ENCODE measurements at regions not wholly inside any gene's neighbourhood (a gene's known extent, or its start where the extent isn't known, plus 50 kb on each side); places are given as distances from the start of the nearest gene placed in this dataset.

GRCh38 chr5:18195910-18196309, 561.6 kb downstream of the TAF11L14 start:
- no peak for DNase-seq
- ChIA-PET CTCF (no interaction called here), POLR2A (no interaction called here)
- Mint-ChIP-seq H3K4me3 (no peak overlapping the region), H3K9me3 (peaks cover 10% of the 10 kb centered on the region), H3K36me3 (ENCODE audit: low read depth) (no peaks in the 10 kb centered on the region), H3K27me3 (no peaks in the 10 kb centered on the region), H3K27ac (no peak overlapping the region), H3K4me1 (no peaks in the 10 kb centered on the region)

DNA sequence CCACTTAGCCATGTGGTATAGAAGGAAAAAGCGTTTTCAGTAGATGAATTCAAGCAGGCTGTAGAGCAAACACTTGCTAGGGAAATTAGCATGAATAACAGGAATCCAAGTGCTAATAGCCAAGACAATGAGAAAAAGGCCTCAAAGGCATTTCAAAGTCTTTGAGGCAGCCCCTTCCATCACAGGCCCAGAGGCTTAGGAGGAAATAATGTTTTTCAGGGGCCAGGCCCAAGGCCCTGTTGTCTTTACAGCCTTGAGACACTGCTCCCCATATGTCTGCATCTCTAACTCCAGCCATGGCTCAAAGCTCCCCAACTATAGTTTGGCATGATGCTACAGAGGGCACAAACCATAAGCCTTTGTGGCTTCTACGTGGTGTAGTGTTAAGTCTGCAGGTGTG, 563.5 kb downstream of the TAF11L14 start:
- Mint-ChIP-seq H3K27me3 (no peaks in the 10 kb centered on the region), H3K4me3 (no peak overlapping the region), H3K36me3 (ENCODE audit: low read depth) (no peaks in the 10 kb centered on the region), H3K27ac (no peak overlapping the region), H3K4me1 (no peaks in the 10 kb centered on the region), H3K9me3 (peaks cover 10% of the 10 kb centered on the region)
- ChIA-PET CTCF (no interaction called here), POLR2A (no interaction called here)
- no peak for DNase-seq

DNA sequence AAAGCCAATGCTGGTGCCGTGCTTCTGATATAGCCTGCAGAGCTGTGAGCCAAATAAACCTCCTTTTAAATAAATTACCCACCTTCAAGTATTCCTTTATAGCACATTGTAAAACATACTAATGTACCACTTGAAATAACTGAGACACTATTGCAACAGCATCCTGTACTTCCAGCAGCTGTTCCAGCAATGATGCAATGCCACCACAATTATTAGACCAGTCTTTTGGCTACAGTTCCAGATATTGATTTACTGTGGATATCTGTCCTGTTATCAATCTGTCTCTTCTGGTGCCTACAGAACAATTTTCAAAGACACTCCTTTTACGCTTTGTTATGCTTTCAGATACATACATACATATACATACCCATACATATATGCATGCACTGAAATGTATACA, 567.9 kb downstream of the TAF11L14 start:
- Mint-ChIP-seq H3K36me3 (ENCODE audit: low read depth) (no peaks in the 10 kb centered on the region), H3K4me3 (no peak overlapping the region), H3K27me3 (no peaks in the 10 kb centered on the region), H3K4me1 (no peaks in the 10 kb centered on the region), H3K27ac (no peak overlapping the region), H3K9me3 (peaks cover 11% of the 10 kb centered on the region)
- ChIA-PET CTCF (no interaction called here), POLR2A (no interaction called here)
- DNase-seq, result no peak

DNA sequence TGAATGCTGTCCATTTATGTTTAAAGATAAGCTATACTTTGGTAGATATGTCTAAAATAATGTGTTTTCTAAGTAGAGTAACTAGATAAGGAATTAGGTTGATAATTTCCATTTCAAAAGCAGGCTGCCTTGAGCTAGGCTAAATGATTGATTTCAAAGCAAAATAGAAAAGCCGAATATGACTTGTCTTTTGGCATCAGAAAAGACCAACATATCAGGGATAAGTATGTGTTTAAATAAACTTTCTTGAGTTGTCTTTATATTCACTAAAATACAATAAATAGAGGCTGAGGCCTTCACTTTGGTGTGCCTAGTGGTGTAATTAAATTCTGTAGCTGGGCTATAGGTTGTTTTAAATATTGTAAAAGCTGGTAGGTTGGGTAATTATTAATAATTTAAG, 569.0 kb downstream of the TAF11L14 start:
- Mint-ChIP-seq H3K4me3 (no peak overlapping the region), H3K4me1 (no peaks in the 10 kb centered on the region), H3K36me3 (ENCODE audit: low read depth) (no peaks in the 10 kb centered on the region), H3K27ac (no peak overlapping the region), H3K27me3 (no peaks in the 10 kb centered on the region), H3K9me3 (peaks cover 2% of the 10 kb centered on the region)
- DNase-seq, result no peak
- ChIA-PET CTCF (no interaction called here), POLR2A (no interaction called here)

DNA sequence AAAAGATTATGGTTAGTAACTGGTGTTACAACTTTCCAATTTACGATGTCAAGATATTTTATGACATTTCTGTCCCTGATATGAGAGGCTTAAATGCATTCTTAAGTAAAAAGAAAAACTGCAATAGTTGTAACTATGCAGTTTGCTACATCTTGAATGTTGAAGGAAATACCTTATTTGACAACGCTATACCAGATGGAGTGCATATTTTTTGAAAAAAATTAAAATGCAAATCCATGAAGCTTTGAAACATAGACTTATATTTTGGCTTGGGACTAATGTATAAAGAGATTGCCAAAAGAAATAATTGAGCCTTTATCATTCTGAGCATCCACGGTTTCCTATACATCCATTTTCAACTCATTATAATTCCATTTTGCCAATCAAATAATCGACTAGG, 579.4 kb downstream of the TAF11L14 start:
- Mint-ChIP-seq H3K27ac (no peak overlapping the region), H3K9me3 (peaks cover 16% of the 10 kb centered on the region), H3K27me3 (no peaks in the 10 kb centered on the region), H3K4me1 (no peaks in the 10 kb centered on the region), H3K36me3 (ENCODE audit: low read depth) (no peaks in the 10 kb centered on the region), H3K4me3 (no peak overlapping the region)
- ChIA-PET POLR2A (no interaction called here), CTCF (no interaction called here)
- no peak for DNase-seq

GRCh38 chr5:18216016-18216415, 581.8 kb downstream of the TAF11L14 start:
- no peak for DNase-seq
- Mint-ChIP-seq H3K27ac (no peak overlapping the region), H3K4me3 (no peak overlapping the region), H3K36me3 (ENCODE audit: low read depth) (no peaks in the 10 kb centered on the region), H3K9me3 (peaks cover 16% of the 10 kb centered on the region), H3K4me1 (no peaks in the 10 kb centered on the region), H3K27me3 (no peaks in the 10 kb centered on the region)
- POLR2A ChIA-PET, result no interaction called here
- CTCF ChIA-PET, result no interaction called here

- Mint-ChIP-seq H3K27me3 (no peaks in the 10 kb centered on the region), H3K9me3 (peaks cover 16% of the 10 kb centered on the region), H3K4me1 (no peaks in the 10 kb centered on the region), H3K36me3 (ENCODE audit: low read depth) (no peaks in the 10 kb centered on the region), H3K4me3 (no peak overlapping the region), H3K27ac (no peak overlapping the region)
- CTCF ChIA-PET, result no interaction called here
- POLR2A ChIA-PET, result no interaction called here
- no peak for DNase-seq
These were observed 582.5 kb downstream of the TAF11L14 start for GRCh38 chr5:18216729-18217128.

- Mint-ChIP-seq H3K4me3 (no peak overlapping the region), H3K9me3 (peaks cover 20% of the 10 kb centered on the region), H3K36me3 (ENCODE audit: low read depth) (no peaks in the 10 kb centered on the region), H3K27ac (no peak overlapping the region), H3K4me1 (no peaks in the 10 kb centered on the region), H3K27me3 (no peaks in the 10 kb centered on the region)
- DNase-seq, result no peak
- ChIA-PET POLR2A (no interaction called here), CTCF (no interaction called here)
These were observed 585.0 kb downstream of the TAF11L14 start for GRCh38 chr5:18219241-18219640.

DNA sequence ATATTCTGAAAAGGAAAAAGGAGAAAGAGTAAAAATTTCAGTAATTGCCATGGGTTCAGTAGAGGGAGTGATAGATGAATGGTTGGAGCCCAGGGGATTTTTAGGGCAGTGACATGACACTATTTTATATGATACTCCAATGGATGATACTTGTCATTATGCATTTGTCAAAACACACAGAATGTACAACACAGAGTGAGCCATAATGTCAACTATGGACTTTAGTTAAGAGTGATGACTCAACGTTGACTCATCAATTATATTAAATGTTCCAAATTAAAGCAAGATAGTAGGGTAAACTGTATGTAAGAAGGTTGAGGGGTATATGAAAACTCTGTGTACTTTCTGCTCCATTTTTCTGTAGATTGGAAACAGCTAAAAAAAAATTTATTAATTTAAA, 586.4 kb downstream of the TAF11L14 start:
- Mint-ChIP-seq H3K36me3 (ENCODE audit: low read depth) (no peaks in the 10 kb centered on the region), H3K9me3 (peaks cover 19% of the 10 kb centered on the region), H3K4me1 (no peaks in the 10 kb centered on the region), H3K27ac (no peak overlapping the region), H3K4me3 (no peak overlapping the region), H3K27me3 (no peaks in the 10 kb centered on the region)
- DNase-seq, result no peak
- ChIA-PET POLR2A (no interaction called here), CTCF (no interaction called here)

DNA sequence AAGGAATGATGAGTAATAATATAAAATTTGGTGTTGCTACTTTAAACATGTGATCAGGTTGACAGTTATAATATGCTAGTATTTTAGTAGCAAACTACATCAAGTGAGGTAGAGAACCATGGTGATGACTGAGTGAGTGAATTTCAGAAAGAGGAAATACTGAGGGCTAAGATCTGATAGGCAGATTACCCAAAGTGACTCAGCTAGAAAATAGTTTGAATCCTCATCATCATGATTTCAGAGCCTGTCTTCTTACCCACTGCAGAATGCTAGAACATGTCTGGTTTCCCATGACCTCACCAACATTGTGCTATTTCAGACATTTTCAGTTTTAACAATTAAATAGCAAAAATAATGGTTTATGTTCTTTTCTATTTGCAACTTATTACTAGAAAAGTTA, 602.1 kb downstream of the TAF11L14 start:
- ChIA-PET CTCF (no interaction called here), POLR2A (no interaction called here)
- peaks cover 2% of the 10 kb centered on the region for H3K9me3 Mint-ChIP-seq
- H3K36me3 Mint-ChIP-seq (ENCODE audit: low read depth), result no peaks in the 10 kb centered on the region
- H3K4me3 Mint-ChIP-seq, result no peak overlapping the region
- H3K27me3 Mint-ChIP-seq, result no peaks in the 10 kb centered on the region
- H3K27ac Mint-ChIP-seq, result no peak overlapping the region
- no peaks in the 10 kb centered on the region for H3K4me1 Mint-ChIP-seq
- DNase-seq, result no peak

- POLR2A ChIA-PET, result no interaction called here
These were observed 604.1 kb downstream of the TAF11L14 start for GRCh38 chr5:18238321-18238720.

DNA sequence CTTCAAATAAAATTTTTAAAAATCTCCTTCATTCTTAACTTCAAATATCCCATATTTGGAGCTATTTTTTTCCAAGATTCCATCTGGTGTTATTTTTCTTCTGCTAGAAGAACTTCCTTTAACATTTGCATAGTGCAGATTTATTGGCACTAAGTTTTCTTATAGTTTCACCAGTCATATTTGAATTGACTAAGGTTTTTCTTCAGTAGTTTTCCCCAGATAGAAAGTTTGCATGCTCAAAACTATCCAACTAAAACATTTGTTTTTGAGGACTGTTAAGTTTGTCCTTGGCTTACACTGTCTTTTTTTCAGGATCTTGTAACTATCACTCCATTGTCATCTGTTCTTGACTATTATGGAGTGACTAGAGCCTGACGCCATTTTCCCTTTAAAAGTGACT, 606.7 kb downstream of the TAF11L14 start:
- Mint-ChIP-seq H3K27ac (no peak overlapping the region), H3K4me1 (no peaks in the 10 kb centered on the region), H3K4me3 (no peak overlapping the region), H3K9me3 (peaks cover 4% of the 10 kb centered on the region), H3K27me3 (no peaks in the 10 kb centered on the region), H3K36me3 (ENCODE audit: low read depth) (no peaks in the 10 kb centered on the region)
- POLR2A ChIA-PET, result no interaction called here
- CTCF ChIA-PET, result no interaction called here
- DNase-seq, result no peak

More at GRCh38 chr5:18238321-18238720, 604.1 kb downstream of the TAF11L14 start:
- Mint-ChIP-seq H3K36me3 (ENCODE audit: low read depth) (no peaks in the 10 kb centered on the region), H3K27ac (no peak overlapping the region), H3K9me3 (peaks cover 2% of the 10 kb centered on the region), H3K4me1 (no peaks in the 10 kb centered on the region), H3K27me3 (no peaks in the 10 kb centered on the region), H3K4me3 (no peak overlapping the region)
- DNase-seq, result no peak
- CTCF ChIA-PET, result no interaction called here

GRCh38 chr5:18243846-18244245, 609.6 kb downstream of the TAF11L14 start:
- no peak overlapping the region for H3K27ac Mint-ChIP-seq
- H3K9me3 Mint-ChIP-seq, result peaks cover 5% of the 10 kb centered on the region
- DNase-seq, result no peak
- no peak overlapping the region for H3K4me3 Mint-ChIP-seq
- no peaks in the 10 kb centered on the region for H3K36me3 Mint-ChIP-seq (ENCODE audit: low read depth)
- no peaks in the 10 kb centered on the region for H3K27me3 Mint-ChIP-seq
- CTCF ChIA-PET, result no interaction called here
- no peaks in the 10 kb centered on the region for H3K4me1 Mint-ChIP-seq
- POLR2A ChIA-PET, result no interaction called here

- no peak for DNase-seq
- no peak overlapping the region for H3K4me3 Mint-ChIP-seq
- ChIA-PET CTCF (no interaction called here), POLR2A (no interaction called here)
- no peaks in the 10 kb centered on the region for H3K27me3 Mint-ChIP-seq
- no peak overlapping the region for H3K27ac Mint-ChIP-seq
- no peaks in the 10 kb centered on the region for H3K4me1 Mint-ChIP-seq
- peaks cover 5% of the 10 kb centered on the region for H3K9me3 Mint-ChIP-seq
- H3K36me3 Mint-ChIP-seq (ENCODE audit: low read depth), result no peaks in the 10 kb centered on the region
These were observed 610.0 kb downstream of the TAF11L14 start for GRCh38 chr5:18244309-18244708.

- no peak for DNase-seq
- H3K4me1 Mint-ChIP-seq, result no peaks in the 10 kb centered on the region
- H3K36me3 Mint-ChIP-seq (ENCODE audit: low read depth), result no peaks in the 10 kb centered on the region
- ChIA-PET POLR2A (no interaction called here), CTCF (no interaction called here)
- no peak overlapping the region for H3K27ac Mint-ChIP-seq
- H3K27me3 Mint-ChIP-seq, result no peaks in the 10 kb centered on the region
- peaks cover 25% of the 10 kb centered on the region for H3K9me3 Mint-ChIP-seq
- no peak overlapping the region for H3K4me3 Mint-ChIP-seq
These were observed 618.3 kb downstream of the TAF11L14 start for GRCh38 chr5:18252559-18252958.
